Adrenal gland (tissue), 9 donors: ENCODE measurements at regions not wholly inside any gene's neighbourhood (a gene's known extent, or its start where the extent isn't known, plus 50 kb on each side); places are given as distances from the start of the nearest gene placed in this dataset.

Experiments
- DNase-seq, 7 donors: peaks; one replicate each; pipeline ENCODE4 v3.0.0-alpha.2; 2019 to 2020
- H3K27ac ChIP-seq, 5 donors: fragments of 200-600 bp; sonication (generic) in 4 of 5; 1 replicate in 3 of 5; 2 replicates in 2 of 5; pipeline versions ENCODE4 v1.5.1 to v1.8.0; 2016 to 2020; ENCODE audit warnings: mild to moderate bottlenecking in 1 of 5
- H3K27me3 ChIP-seq: fragments of 200-600 bp; 2 replicates; pipeline ENCODE4 v1.8.0; 2021
- H3K36me3 ChIP-seq, 2 donors: fragments of 200-600 bp; replicated peaks in 1 of 2; 1 replicate in 1 of 2; 2 replicates in 1 of 2; pipeline versions ENCODE4 v1.5.1 to v1.8.0; 2018 to 2022
- H3K4me1 ChIP-seq, 2 donors: fragments of 200-600 bp; replicated peaks in 1 of 2; 1 replicate in 1 of 2; 2 replicates in 1 of 2; pipeline versions ENCODE4 v1.5.1 to v1.8.0; 2018 to 2021
- H3K4me3 ChIP-seq, 4 donors: fragments of 200-600 bp; sonication (generic) in 3 of 4; one replicate each; pipeline ENCODE4 v1.5.1; 2016 to 2018
- H3K9me3 ChIP-seq, 3 donors: fragments of 200-600 bp; sonication (generic) in 1 of 3; replicated peaks in 1 of 3; 1 replicate in 2 of 3; 2 replicates in 1 of 3; pipeline versions ENCODE4 v1.5.1 to v1.8.0; 2016 to 2021
- POLR2A ChIP-seq, 2 donors: fragments of 450-650 bp; IDR thresholded peaks; one replicate each; pipeline ENCODE4 v1.6.1; 2017; ENCODE audit warnings: antibody characterized with exemption in 2 of 2, mild to moderate bottlenecking in 2 of 2, moderate library complexity in 1 of 2
- WGBS, 4 donors: extraction: QIAGEN DNeasy Blood & Tissue Kit in 2 of 4; methylation state at CpG; one replicate each; pipeline versions ENCODE4 v1.1.5 to v1.1.7; 2013 to 2017; 5-methylcytosine and 5-hydroxymethylcytosine counted together
- intact Hi-C, 2 donors: fragments of 100-400 bp; cut with DNase I; formaldehyde crosslinking; loops; one replicate each; pipeline versions ENCODE4 v1.14.1 to v1.15.0; 2022 to 2023
- TF ChIP-seq, protein P1 (sequence below), 6 experiments: fragments of 450-650 bp in 4 of 6; fragments of 200-600 bp in 2 of 6; sonication (generic) in 1 of 6; IDR thresholded peaks; 1 replicate in 5 of 6; 2 replicates in 1 of 6; pipeline versions ENCODE4 v1.5.1 to v1.8.0; 2016 to 2021; ENCODE audit warnings: antibody characterized with exemption in 6 of 6, mild to moderate bottlenecking in 2 of 6, moderate library complexity in 1 of 6
- donor health status: healthy with polysubstance abuse.
- donor health status: Bipolar disorder and iron deficiency.
- donor health status: DM: yes; HTN: yes; CAD: no.
- donor health status: DM: no; HTN: no; CAD: no.
- donor health status: DM: no; HTN: no; CAD: no.

DNA sequence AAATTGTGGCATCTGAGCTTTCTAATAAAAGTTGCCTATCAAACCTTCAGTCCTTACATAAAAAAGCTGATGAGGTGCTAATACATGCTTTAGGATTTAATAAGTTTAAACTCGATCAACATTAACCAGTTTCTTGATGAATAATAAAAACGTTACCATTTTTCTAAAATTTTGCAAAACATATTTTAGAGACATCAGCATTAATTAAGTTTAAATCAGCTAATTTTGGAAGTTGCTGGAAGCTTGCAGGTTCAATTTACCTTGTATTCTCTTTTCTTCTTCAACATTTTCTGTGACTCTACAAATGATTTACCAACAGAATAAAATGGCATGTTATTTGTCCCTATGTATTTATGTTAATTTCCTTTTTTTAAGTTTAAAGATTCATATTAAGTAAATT is 365.3 kb upstream of the OPRM1 start:
- WGBS, 4 donors, result 64 to 75% (median 65%) methylated on average over 2 of the region's 2 CpGs
- DNase-seq, result no peak
- Histone ChIP-seq H3K4me1 (no peaks in the 10 kb centered on the region), H3K36me3 (no peaks in the 10 kb centered on the region), H3K4me3 (no peak overlapping the region), H3K27me3 (no peaks in the 10 kb centered on the region), H3K9me3 (no peaks in the 10 kb centered on the region), H3K27ac (no peak overlapping the region)
- intact Hi-C loops, result no loop called here
- TF ChIP-seq, protein P1, sequence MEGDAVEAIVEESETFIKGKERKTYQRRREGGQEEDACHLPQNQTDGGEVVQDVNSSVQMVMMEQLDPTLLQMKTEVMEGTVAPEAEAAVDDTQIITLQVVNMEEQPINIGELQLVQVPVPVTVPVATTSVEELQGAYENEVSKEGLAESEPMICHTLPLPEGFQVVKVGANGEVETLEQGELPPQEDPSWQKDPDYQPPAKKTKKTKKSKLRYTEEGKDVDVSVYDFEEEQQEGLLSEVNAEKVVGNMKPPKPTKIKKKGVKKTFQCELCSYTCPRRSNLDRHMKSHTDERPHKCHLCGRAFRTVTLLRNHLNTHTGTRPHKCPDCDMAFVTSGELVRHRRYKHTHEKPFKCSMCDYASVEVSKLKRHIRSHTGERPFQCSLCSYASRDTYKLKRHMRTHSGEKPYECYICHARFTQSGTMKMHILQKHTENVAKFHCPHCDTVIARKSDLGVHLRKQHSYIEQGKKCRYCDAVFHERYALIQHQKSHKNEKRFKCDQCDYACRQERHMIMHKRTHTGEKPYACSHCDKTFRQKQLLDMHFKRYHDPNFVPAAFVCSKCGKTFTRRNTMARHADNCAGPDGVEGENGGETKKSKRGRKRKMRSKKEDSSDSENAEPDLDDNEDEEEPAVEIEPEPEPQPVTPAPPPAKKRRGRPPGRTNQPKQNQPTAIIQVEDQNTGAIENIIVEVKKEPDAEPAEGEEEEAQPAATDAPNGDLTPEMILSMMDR (IDR thresholded peaks at IDR 0.05), result no peak

DNA sequence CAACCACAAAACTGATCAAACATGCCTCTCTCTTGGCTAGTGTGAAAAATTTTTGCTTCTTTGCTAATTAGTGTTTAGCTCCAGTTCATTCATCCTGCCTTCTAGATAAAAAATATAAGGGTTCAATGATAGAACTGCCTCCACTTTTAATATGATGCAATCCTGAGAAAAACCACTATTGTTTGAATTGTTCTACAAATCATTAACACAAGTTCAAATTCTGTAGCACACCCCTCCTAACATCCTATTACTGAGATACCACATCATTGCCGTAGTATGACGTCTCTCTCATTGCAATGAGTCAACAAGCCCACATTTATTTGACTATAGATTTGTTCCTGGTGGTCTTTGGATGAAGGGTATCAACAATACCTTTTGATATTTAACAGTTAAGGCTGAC is 365.8 kb upstream of the OPRM1 start:
- Histone ChIP-seq H3K27ac (no peak overlapping the region), H3K4me1 (no peaks in the 10 kb centered on the region), H3K4me3 (no peak overlapping the region), H3K36me3 (no peaks in the 10 kb centered on the region), H3K9me3 (no peaks in the 10 kb centered on the region), H3K27me3 (no peaks in the 10 kb centered on the region)
- TF ChIP-seq POLR2A (IDR thresholded peaks at IDR 0.05), result no peak
- TF ChIP-seq, protein P1 (IDR thresholded peaks at IDR 0.05), result no peak
- WGBS, 4 donors, result 73 to 85% (median 78%) methylated on average over 2 of the region's 2 CpGs
- intact Hi-C loops, result no loop called here
- DNase-seq, result no peak

DNA sequence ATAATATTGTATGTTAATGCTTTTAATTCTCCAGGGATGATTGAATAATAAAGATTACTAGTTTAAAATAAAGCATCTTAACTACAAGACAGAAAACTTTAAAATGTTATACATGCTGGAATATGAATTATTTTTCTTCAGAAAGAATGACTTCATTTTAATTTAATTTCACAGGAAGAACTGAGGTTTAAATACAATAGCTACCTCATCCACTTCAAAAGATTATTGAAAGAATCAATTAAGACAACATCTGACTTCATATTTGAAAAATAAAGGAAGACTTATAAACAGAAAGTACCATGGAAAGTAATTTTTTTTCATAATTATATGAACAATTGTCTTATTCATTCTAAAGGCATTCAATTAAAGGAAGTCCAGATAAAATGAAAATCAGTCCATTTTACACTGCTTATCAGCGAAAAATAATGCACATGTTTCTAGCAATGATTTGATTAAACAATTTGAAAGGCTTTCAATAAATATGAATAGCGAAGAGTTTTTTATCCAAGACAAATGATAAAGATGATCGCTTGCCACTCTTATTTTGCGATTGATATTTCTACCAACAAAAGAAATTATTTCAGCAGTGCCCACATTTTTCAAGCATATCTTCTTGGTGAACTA is 368.5 kb upstream of the OPRM1 start:
- intact Hi-C loops, result no loop called here
- 78 to 84% (median 83%) methylated on average over 4 of the region's 4 CpGs for WGBS, 4 donors

DNA sequence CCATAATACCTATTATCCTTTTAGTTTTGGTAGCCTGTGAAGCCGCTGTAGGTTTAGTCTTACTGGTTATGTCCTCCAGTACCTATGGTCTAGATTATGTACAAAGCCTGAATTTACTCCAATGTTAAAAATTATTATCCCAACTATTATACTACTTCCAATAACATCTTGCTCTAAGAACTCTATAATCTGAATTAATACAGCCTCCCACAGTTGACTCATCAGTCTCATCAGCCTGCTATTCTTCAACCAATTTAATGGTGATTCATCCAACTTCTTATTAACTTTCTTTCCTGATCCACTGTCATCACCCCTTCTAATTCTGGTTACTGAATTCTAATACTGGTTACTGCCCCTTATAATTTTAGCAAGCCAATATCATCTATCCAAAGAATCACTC is 370.3 kb upstream of the OPRM1 start:
- 89 to 95% (median 94%) methylated on average over 1 of the region's 1 CpG for WGBS, 4 donors
- Histone ChIP-seq H3K36me3 (no peaks in the 10 kb centered on the region), H3K4me1 (no peaks in the 10 kb centered on the region), H3K27ac (no peak overlapping the region), H3K9me3 (no peaks in the 10 kb centered on the region), H3K4me3 (no peak overlapping the region), H3K27me3 (no peaks in the 10 kb centered on the region)
- no peak for TF ChIP-seq POLR2A (IDR thresholded peaks at IDR 0.05)
- TF ChIP-seq, protein P1 (IDR thresholded peaks at IDR 0.05), result no peak
- intact Hi-C loops, result no loop called here
- DNase-seq, result no peak

More for the DNA sequence above, 368.5 kb upstream of the OPRM1 start:
- no peaks in the 10 kb centered on the region for H3K36me3 ChIP-seq
- no peaks in the 10 kb centered on the region for H3K4me1 ChIP-seq
- DNase-seq, result no peak
- H3K27me3 ChIP-seq, result no peaks in the 10 kb centered on the region
- no peaks in the 10 kb centered on the region for H3K9me3 ChIP-seq
- H3K4me3 ChIP-seq, result no peak overlapping the region
- TF ChIP-seq, protein P1 (IDR thresholded peaks at IDR 0.05), result no peak
- TF ChIP-seq POLR2A (IDR thresholded peaks at IDR 0.05), result no peak
- no peak overlapping the region for H3K27ac ChIP-seq
